NCI-H2196 (cell line): ENCODE measurements at regions not wholly inside any gene's neighbourhood (a gene's known extent, or its start where the extent isn't known, plus 50 kb on each side); places are given as distances from the start of the nearest gene placed in this dataset.

Experiments
- DNase-seq: peaks from one replicate; lab custom pipeline; 2025; ENCODE audit not compliant: unreplicated experiment; lab: John Stamatoyannopoulos, UW

DNA sequence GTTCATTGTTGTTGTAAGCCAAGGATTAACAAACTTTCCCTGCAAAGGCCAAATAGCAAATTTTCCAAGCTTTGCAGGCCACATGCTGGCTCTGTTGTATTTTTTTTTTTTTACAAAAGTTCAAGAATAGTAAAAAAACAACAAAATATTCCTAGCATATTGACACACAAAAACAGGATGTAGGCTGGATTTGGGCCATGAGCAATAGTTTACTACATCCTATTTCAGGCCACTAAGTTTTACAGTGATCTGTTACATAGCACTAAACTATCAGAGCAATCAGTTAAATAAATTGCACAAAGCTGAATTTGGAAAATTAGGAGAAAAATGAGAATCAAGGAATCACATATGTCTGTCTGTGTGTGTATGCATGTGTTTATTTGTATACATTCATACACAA lies 491.8 kb upstream of the GHITM start:
- DNase-seq = no peak

DNA sequence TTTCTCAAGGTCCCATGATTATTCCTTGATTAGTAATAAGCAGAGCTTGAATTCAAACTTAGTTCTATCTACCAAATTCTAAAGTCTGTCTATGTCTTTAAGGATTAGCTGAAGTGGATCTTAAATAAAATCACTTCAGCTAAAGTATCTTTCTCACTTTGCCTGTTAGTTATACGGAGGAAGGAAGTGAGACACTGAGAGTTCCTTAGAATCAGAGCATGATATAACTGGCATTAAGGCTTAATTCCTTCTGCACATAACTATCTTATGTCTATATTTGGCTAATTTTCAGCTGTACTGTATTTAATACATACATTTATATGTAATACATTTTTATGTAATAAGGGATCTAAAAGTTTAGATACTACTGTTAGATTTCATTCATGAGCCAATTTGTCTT lies 491.1 kb upstream of the GHITM start:
- no peak for DNase-seq

DNA sequence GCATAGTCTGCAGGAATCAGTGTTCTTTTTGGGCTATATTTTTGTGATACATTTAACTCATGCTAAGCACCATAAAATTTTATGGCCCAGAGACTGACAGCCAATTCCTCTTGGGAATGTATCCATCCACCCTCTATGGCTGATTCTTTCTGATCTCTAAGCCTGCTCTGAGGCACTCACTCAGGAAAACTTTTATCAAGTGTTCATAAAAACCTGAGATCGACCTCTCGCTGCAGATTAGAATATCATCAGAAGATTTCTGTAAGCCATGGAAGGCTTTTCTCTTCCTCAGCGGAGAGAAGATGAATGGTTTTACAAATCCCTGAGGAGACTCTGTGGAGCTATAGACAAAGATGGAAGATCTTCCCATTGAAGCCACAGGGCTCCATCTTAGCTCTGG lies 489.8 kb upstream of the GHITM start:
- no peak for DNase-seq

DNA sequence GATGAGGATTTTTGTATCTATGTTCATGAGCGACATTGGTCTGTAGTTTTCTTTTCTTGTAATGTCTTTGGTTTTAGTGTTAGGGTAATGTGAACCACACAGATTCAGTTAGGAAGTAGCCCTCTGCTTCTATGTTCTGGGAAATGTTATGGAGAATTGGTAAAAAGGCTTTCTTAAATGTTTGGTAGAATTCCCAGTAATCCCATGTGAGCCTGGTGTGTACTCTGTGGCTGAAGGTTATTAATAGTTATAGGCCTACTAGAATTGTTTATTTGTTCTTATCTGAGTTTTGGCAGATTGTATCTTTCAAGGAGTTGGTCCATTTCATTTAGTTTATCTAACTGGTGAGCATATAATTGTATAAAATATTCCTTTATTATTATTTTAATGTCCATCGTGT lies 484.6 kb upstream of the GHITM start:
- no peak for DNase-seq

DNA sequence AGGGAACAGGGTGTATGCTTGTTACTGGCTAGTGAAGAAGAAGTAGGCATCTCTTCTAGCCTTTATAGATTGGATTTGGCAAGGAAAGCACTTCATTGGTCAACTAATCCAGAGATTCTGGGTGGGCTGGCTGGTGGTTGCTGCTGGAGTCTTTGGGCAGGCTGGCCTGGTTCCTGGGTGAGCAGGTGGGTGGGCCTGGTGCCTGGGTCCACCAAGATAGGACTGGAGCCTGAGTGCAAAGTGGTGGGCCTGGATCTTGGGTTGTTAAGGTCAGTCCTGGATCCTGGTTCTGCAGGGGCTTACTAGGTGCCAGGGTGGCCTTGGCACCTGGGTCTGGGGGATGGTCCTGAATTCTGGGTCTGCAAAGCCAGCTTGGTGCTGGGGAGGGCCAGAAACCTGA lies 482.4 kb upstream of the GHITM start:
- DNase-seq = no peak

DNA sequence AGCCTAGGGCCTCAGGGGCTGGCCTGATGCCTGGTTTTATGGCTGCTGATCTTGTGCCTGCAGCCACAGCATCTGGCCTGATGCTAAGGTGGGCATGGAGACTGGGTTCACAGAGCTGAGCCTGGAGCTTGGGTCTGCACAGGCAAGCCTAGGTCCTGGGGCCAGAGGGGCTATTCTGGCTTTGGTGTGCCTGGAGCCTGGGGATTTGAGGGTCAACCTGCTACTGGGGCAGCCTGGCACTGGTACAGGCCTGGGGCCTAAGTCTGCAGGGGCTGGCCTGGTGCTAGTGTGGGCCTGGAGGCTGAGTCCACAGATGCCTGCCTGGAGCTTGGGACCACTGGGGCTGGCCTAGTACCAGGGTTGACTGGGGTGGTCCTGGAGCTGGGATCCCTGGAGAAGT lies 481.8 kb upstream of the GHITM start:
- DNase-seq = no peak

DNA sequence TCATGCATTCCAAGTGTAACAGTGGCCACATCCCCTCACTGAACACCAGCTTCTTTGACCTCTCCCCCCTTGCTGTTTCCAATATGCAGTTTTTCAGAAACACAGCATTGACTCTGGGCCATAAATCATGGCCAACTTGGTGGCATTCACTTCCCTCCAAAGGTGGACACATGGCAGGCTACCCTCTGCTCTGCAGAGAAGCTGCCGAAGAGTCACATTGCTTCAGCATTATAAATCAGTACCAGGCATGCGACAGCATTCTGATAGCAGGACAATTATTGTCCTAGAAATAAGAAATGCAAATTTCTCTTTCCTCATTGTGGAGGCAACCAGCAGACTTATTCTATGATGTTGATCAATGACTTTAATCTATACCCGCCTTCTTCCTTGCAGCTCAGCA lies 475.4 kb upstream of the GHITM start:
- DNase-seq = no peak

GRCh38 chr10:83666762-83667161 lies 472.5 kb upstream of the GHITM start:
- no peak for DNase-seq

GRCh38 chr10:83667594-83667993 lies 471.7 kb upstream of the GHITM start:
- no peak for DNase-seq

GRCh38 chr10:83673316-83673715 lies 466.0 kb upstream of the GHITM start:
- no peak for DNase-seq

DNA sequence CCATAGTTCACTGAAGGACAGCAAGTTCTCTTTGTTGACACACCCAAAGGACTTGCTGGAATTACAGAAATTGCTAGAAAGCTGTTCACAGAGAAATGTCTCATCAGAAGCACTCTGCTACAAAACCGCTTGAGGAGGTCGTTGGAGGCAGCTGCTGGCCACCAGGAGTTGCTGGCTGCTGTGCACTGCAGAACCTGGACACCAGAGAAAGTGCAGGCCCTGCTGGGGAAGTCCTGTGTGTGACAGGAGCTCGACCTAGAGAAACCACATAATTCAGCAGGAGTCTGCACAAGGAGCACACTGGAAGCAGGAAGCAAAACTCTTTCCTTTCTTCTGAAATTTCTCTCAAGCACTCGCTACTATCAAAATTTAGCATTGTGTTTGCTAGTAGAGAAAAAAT lies 461.5 kb upstream of the GHITM start:
- no peak for DNase-seq

DNA sequence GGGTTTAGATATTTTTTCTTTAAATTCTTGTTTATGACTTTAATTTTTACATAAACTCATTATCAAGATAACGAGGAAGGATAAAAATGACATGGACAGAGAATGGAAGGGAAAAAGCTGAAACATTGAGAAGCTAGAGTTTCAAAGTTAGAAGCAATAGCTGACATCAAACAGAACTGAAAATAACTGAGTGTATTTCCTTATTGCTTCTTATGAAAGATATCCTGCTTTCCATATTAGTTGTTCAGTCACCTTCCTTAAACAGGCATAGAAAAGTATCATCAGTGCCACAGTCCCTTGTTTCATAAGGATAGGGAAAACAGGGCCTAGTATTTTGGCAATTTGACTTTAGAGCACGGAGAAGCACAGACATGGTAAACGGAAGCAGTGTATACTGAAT lies 460.5 kb upstream of the GHITM start:
- DNase-seq = no peak

DNA sequence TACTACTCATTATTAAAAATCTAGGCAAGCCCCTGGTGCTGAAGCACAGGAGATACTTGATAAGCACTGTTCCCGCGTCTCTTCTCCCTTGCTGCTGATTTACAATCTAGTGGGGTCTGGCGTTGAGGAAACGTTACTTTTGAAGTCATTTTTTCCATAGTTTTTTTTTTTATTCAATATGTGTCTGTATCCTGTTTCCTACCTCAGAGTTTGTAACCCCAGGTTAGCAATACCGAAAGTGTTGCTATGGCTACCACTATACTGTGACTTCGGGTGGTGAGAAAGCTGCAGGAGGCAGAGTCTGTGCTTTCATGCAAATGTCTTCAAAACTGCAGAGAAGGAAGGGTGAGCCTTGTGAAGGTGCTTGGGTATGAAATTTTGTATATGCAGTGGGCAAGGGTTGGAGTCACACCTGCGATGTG lies 458.8 kb upstream of the GHITM start:
- DNase-seq = no peak

DNA sequence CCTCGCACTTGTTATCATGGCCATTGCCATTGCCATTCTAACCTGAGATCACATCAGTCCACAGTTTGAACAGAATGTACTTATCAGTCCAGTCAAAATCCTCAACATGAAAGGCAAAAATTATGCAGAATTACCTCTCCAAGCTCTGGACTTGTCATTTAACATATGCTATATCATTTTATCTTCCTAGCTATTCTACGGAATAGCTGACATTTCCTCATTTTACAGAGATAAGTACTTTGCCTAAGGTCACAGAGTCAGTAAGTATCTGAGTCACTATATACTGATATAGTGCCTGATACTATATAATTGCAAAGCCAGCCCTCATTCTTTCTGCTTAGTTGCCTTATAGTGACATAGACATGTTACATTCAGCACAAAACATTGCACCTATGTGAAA lies 456.9 kb upstream of the GHITM start:
- no peak for DNase-seq

DNA sequence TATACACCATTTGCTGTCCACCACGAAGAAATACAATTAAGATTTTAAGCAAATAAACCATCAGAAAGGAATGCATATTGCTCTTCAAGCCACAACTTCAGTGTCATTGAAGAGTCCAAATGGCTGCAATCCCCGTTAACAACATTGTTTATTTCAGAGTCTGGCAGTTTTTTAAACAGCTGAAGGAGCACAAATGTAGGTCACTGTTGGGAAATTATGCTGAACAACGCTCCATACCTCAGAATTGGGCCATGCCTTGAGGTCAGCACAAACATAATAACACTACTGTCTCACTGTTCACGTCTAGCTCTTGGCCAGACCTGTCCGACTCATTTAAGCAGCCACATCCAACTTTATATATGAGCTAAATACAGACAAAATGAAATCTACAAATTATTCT lies 453.9 kb upstream of the GHITM start:
- DNase-seq = no peak

GRCh38 chr10:83691791-83692596 lies 447.3 kb upstream of the GHITM start:
- no peak for DNase-seq

DNA sequence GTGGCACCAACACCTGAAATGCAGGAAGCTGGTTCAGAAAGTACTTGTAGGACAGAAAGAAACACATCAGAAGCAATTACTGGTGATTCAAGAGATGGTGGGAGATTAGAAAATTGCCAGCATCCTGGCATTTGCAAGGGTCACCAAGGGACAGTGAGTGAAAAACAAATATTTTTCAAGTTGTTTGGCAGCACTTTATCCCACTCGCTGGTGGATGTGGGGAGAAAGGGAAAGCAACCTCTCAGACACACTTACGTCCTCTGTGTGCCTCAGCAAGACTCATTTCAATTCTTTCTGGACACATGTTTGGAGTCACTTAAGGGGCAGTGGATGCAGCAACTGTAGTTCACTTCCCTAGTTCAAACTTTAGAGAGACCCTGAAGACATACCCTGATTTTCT lies 440.4 kb upstream of the GHITM start:
- DNase-seq = no peak

- DNase-seq = no peak
Observed at GRCh38 chr10:83701799-83702198, 437.5 kb upstream of the GHITM start.

DNA sequence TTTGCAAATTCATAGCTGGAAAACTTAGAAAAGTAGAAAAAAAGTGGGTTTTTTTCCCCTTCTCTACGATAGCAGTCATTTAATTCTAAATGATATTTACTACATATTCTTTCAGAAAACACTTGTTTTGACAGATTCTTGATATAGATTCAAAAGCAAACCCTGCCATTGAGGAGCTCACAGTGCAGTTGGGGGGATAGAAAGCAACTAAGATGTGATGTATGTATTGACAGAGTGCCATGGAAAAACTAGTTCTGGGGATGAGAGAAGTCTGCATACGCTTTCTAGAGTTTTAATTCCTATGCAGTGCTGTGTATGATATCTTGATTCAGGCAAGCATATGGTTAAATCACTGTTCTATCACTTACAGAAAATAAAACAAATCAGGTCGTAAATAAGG lies 436.6 kb upstream of the GHITM start:
- DNase-seq = no peak

DNA sequence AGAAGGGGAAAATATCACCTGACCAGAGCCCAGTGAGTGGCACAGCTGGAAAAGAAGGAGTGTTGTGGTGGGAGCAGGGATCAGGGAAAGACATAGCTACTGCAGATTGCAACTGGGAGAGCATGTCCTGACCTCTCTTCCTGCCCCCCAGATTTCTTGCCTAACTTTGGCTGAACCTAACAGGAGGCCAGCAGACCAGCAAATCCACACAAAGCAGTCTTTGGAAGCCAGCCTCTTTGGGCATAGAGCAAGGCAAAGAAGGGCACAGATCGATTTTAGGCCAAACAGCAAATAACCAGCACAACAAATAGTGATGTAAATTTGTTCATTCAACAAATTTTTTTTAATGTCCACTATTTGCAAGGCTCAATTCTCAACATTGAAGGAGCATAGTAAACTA lies 433.2 kb upstream of the GHITM start:
- no peak for DNase-seq

DNA sequence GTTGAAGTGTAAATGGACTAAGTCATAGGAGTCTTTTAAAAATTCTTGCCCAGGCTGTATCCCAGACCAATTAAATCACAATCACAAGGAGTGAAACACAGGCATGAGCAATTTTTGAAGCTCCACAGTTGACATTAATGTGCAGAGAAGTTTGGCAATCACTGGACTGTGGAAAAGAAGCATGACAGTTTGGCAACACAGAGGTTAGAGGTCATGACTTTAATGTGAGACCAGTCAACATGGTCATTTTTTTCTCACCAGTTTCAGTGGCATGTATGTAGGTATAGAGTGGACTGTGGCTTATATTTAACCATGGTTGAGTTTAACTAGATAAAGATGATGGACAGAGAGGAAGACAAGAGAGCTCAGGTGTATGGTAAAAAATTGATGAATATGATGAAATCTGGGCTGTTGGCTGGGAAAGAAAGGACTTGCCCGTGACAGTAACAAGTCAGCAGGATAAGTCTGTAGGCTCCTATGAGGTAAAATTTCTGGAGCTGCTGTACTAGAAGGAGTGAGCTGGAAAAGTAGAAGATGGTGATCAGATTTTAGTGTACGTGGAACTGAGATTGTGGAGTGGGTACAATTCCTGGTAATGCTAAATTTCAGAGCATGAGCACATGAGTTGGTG lies 432.2 kb upstream of the GHITM start:
- DNase-seq = no peak

- DNase-seq = no peak
Observed at GRCh38 chr10:83713423-83713822, 425.9 kb upstream of the GHITM start.

DNA sequence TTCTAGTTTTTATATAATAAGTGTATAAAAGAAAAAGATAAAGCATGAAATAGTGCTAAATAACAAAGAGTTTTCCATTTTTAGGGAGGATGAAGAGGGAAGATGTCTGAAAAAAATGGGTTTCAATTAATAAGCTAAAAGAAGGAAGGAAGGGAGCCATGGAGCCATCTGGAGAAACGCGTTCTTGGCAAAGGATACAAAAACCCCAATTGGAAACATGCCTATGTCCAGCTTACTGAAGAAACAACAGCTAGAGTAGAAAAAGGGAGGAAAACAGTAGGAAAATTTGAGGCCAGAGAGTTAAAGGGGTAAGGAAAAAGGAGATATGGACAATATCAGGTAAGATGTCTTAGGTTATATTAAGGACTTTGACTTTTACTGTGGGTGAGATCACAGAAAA lies 416.2 kb upstream of the GHITM start:
- DNase-seq = no peak
